Astrocyte (in vitro differentiated cells and primary cell): ENCODE measurements at regions not wholly inside any gene's neighbourhood (a gene's known extent, or its start where the extent isn't known, plus 50 kb on each side); places are given as distances from the start of the nearest gene placed in this dataset.

Experiments used
- DNase-seq: peaks from one replicate; pipeline ENCODE4 v3.0.0-alpha.2; 2010; ENCODE audit warnings: low read depth
- FAIRE-seq: peaks from 2 replicates; lab custom pipeline; 2011; peaks lifted over from hg19 to GRCh38; lab: Jason Lieb, UNC
- H2AFZ ChIP-seq: 2 replicates; pipeline ENCODE4 v1.6.0; 2012; ENCODE audit warnings: low read depth, low read length, inconsistent platforms
- H3K27ac ChIP-seq: 2 replicates; pipeline ENCODE4 v1.5.1; 2011; ENCODE audit warnings: low read depth, low read length, inconsistent platforms
- H3K27me3 ChIP-seq: 2 replicates; pipeline ENCODE4 v1.6.0; 2011; ENCODE audit warnings: low read length, inconsistent platforms; ENCODE audit not compliant: insufficient read depth
- H3K36me3 ChIP-seq: 2 replicates; pipeline ENCODE4 v1.5.1; 2011; ENCODE audit warnings: low read length, inconsistent platforms; ENCODE audit not compliant: insufficient read depth
- H3K4me1 ChIP-seq: 2 replicates; pipeline ENCODE4 v1.5.1; 2011; ENCODE audit warnings: low read length, inconsistent platforms; ENCODE audit not compliant: insufficient read depth
- H3K4me2 ChIP-seq: 2 replicates; pipeline ENCODE4 v1.6.0; 2012; ENCODE audit warnings: low read length, inconsistent platforms
- H3K4me3 ChIP-seq: 2 replicates; pipeline ENCODE4 v1.5.1; 2011; ENCODE audit warnings: low read depth, mild to moderate bottlenecking, low read length, inconsistent platforms; ENCODE audit not compliant: insufficient read depth
- H3K79me2 ChIP-seq: 2 replicates; pipeline ENCODE4 v1.6.0; 2012; ENCODE audit warnings: mild to moderate bottlenecking, low read length, inconsistent platforms; ENCODE audit not compliant: insufficient read depth
- H3K9ac ChIP-seq: 2 replicates; pipeline ENCODE4 v1.6.0; 2012; ENCODE audit warnings: mild to moderate bottlenecking, low read length, inconsistent platforms
- H3K9me3 ChIP-seq: 2 replicates; pipeline ENCODE4 v1.5.1; 2012; ENCODE audit warnings: low read depth, mild to moderate bottlenecking, low read length, inconsistent platforms; ENCODE audit not compliant: insufficient read depth
- H4K20me1 ChIP-seq: 2 replicates; pipeline ENCODE4 v1.6.0; 2012; ENCODE audit warnings: low read length, inconsistent platforms; ENCODE audit not compliant: insufficient read depth
- H3K27ac Mint-ChIP-seq: one replicate; pipeline ENCODE4 v1.8.0; 2021; ENCODE audit warnings: mild to moderate bottlenecking, mixed read lengths; ENCODE audit not compliant: unreplicated experiment
- H3K27me3 Mint-ChIP-seq: one replicate; pipeline ENCODE4 v1.8.0; 2021; ENCODE audit warnings: low read depth, mixed read lengths; ENCODE audit not compliant: unreplicated experiment
- H3K36me3 Mint-ChIP-seq: one replicate; pipeline ENCODE4 v1.8.0; 2021; ENCODE audit warnings: low read depth, mixed read lengths; ENCODE audit not compliant: unreplicated experiment
- H3K4me1 Mint-ChIP-seq: one replicate; pipeline ENCODE4 v1.8.0; 2021; ENCODE audit warnings: low read depth, mixed read lengths; ENCODE audit not compliant: unreplicated experiment
- H3K4me3 Mint-ChIP-seq: one replicate; pipeline ENCODE4 v1.8.0; 2021; ENCODE audit warnings: mild to moderate bottlenecking, moderate library complexity, mixed read lengths; ENCODE audit not compliant: unreplicated experiment
- H3K9me3 Mint-ChIP-seq: one replicate; pipeline ENCODE4 v1.8.0; 2021; ENCODE audit warnings: mild to moderate bottlenecking, mixed read lengths; ENCODE audit not compliant: unreplicated experiment
- EZH2 ChIP-seq: IDR thresholded peaks from 2 replicates; pipeline ENCODE4 v1.6.1; 2012; ENCODE audit warnings: mild to moderate bottlenecking, low read length, inconsistent platforms; ENCODE audit not compliant: insufficient read depth
- TF ChIP-seq, protein P1 (sequence below): IDR thresholded peaks from 2 replicates; pipeline ENCODE4 v1.5.1; 2011; ENCODE audit warnings: low read depth, mild to moderate bottlenecking, inconsistent platforms, low read length, moderate library complexity; ENCODE audit not compliant: insufficient read depth

DNA sequence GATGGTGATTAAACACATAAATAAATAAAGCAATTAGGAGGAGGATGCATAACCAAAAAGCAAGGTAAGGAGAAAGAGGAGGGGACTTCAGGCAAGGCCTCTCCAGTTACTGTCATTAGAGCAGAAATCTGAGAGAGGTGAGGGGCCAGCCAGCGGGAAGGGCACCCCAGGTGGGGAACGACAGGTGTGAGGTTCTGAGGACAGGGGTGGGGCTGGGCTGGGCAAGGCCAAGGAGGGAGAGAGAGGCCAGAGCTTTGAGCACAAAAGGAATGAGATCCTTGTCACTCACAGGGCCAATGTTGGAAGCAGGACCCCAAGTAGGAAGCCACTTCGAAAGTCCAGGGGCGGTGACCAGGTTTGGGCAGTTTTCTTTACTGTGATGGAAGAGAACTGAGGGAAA is 182.2 kb upstream of the RAB4A start:
- Histone ChIP-seq H3K9ac (no peak overlapping the region), H3K27ac (no peak overlapping the region), H4K20me1 (no peaks in the 10 kb centered on the region), H3K9me3 (no peaks in the 10 kb centered on the region), H2AFZ (no peak overlapping the region), H3K4me1 (no peaks in the 10 kb centered on the region), H3K4me3 (no peak overlapping the region), H3K36me3 (no peaks in the 10 kb centered on the region), H3K79me2 (no peaks in the 10 kb centered on the region), H3K27me3 (peaks cover 2% of the 10 kb centered on the region), H3K4me2 (no peak overlapping the region)
- Mint-ChIP-seq H3K9me3 (no peaks in the 10 kb centered on the region), H3K27ac (no peak overlapping the region), H3K27me3 (peaks cover 26% of the 10 kb centered on the region), H3K4me1 (peaks cover 24% of the 10 kb centered on the region), H3K36me3 (no peaks in the 10 kb centered on the region), H3K4me3 (no peak overlapping the region)
- DNase-seq (no peak), FAIRE-seq (no peak)
- TF ChIP-seq, protein P1, sequence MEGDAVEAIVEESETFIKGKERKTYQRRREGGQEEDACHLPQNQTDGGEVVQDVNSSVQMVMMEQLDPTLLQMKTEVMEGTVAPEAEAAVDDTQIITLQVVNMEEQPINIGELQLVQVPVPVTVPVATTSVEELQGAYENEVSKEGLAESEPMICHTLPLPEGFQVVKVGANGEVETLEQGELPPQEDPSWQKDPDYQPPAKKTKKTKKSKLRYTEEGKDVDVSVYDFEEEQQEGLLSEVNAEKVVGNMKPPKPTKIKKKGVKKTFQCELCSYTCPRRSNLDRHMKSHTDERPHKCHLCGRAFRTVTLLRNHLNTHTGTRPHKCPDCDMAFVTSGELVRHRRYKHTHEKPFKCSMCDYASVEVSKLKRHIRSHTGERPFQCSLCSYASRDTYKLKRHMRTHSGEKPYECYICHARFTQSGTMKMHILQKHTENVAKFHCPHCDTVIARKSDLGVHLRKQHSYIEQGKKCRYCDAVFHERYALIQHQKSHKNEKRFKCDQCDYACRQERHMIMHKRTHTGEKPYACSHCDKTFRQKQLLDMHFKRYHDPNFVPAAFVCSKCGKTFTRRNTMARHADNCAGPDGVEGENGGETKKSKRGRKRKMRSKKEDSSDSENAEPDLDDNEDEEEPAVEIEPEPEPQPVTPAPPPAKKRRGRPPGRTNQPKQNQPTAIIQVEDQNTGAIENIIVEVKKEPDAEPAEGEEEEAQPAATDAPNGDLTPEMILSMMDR: no peak
- TF ChIP-seq EZH2: no peak

DNA sequence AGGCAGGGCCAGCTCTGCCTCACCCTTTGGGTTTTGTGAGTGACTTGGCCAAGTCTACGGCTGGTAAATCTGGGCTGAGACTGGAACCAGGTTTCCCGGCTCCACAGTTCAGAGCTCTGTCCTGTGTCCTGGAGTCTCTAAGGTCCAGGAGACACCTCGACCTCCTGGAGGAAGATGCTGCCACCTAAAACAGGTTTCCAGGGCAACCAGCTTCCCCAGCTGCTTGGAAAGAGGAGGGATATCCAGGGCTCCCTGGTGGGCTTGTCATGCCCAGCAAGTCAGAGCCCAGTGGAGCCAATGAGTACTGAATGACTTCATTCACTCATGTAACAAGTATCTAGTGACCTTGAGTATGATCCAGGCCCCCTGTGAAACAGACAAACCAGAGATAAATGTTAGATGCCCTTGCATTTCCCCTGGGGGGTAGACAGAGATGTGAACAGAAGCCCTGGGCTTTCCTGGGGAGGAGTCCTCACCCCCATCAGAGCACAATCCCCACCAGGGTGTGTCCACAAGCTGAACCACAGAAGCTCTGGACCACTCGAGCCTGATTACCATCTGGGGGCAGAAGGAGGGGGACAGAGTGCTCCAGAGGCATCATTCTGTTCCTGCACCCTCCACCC is 181.2 kb upstream of the RAB4A start:
- Histone ChIP-seq H3K4me3 (no peak overlapping the region), H3K9ac (no peak overlapping the region), H3K4me2 (no peak overlapping the region), H3K27ac (no peak overlapping the region), H3K9me3 (no peaks in the 10 kb centered on the region), H3K36me3 (no peaks in the 10 kb centered on the region), H4K20me1 (no peaks in the 10 kb centered on the region), H3K4me1 (no peaks in the 10 kb centered on the region), H3K79me2 (no peaks in the 10 kb centered on the region), H3K27me3 (peaks cover 2% of the 10 kb centered on the region), H2AFZ (no peak overlapping the region)
- H3K9me3 Mint-ChIP-seq: no peaks in the 10 kb centered on the region
- H3K4me1 Mint-ChIP-seq: peaks cover 29% of the 10 kb centered on the region
- H3K27ac Mint-ChIP-seq: no peak overlapping the region
- peaks cover 26% of the 10 kb centered on the region for H3K27me3 Mint-ChIP-seq
- TF ChIP-seq EZH2: no peak
- TF ChIP-seq, protein P1: no peak
- H3K4me3 Mint-ChIP-seq: no peak overlapping the region
- H3K36me3 Mint-ChIP-seq: peaks cover 2% of the 10 kb centered on the region
- DNase-seq (no peak), FAIRE-seq (no peak)

DNA sequence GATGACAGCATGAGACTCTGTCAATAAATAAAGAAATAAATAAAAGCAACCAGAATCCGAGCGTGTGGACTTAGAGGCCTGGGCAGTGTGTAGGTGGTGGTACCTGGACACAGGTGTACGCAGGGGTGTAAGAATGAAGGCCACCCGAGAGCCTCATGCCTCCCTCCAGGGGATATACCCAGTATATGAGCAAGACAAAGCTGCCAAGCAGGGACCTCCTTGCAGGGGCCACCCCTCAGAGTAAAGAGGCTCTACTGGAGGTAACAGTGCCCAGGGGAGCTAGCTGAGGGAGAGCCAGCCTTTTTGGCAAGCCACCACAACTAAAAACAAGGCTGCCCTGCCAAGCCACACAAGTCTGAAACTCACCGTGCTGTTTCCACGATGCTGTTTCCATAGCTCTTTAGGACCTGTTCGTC is 179.2 kb upstream of the RAB4A start:
- Mint-ChIP-seq H3K27ac (no peak overlapping the region), H3K9me3 (peaks cover 1% of the 10 kb centered on the region), H3K4me1 (peaks cover 24% of the 10 kb centered on the region), H3K27me3 (peaks cover 26% of the 10 kb centered on the region), H3K4me3 (no peak overlapping the region), H3K36me3 (peaks cover 2% of the 10 kb centered on the region)
- H3K79me2 ChIP-seq: no peaks in the 10 kb centered on the region
- H3K4me2 ChIP-seq: no peak overlapping the region
- peaks cover 4% of the 10 kb centered on the region for H3K27me3 ChIP-seq
- no peaks in the 10 kb centered on the region for H3K36me3 ChIP-seq
- H3K9ac ChIP-seq: no peak overlapping the region
- no peak for TF ChIP-seq EZH2
- TF ChIP-seq, protein P1: no peak
- no peak overlapping the region for H3K4me3 ChIP-seq
- H2AFZ ChIP-seq: no peak overlapping the region
- no peak for DNase-seq
- no peaks in the 10 kb centered on the region for H4K20me1 ChIP-seq
- H3K27ac ChIP-seq: no peak overlapping the region
- H3K9me3 ChIP-seq: no peaks in the 10 kb centered on the region
- no peak for FAIRE-seq
- H3K4me1 ChIP-seq: no peaks in the 10 kb centered on the region
